ENCODE measurements at regions not wholly inside any gene's neighbourhood (a gene's known extent, or its start where the extent isn't known, plus 50 kb on each side); places are given as distances from the start of the nearest gene placed in this dataset.
"Not testable (repeated sequence)": the region's sequence is repeated elsewhere in the genome, so short reads cannot be mapped to it uniquely, and the experiment has no call there.

GRCh38 chr12:131364903-131365820 lies 345.7 kb upstream of the SFSWAP start:
- no peak for DNase-seq

- DNase-seq: no peak
These were observed 345.0 kb upstream of the SFSWAP start for GRCh38 chr12:131365821-131366260.

DNA sequence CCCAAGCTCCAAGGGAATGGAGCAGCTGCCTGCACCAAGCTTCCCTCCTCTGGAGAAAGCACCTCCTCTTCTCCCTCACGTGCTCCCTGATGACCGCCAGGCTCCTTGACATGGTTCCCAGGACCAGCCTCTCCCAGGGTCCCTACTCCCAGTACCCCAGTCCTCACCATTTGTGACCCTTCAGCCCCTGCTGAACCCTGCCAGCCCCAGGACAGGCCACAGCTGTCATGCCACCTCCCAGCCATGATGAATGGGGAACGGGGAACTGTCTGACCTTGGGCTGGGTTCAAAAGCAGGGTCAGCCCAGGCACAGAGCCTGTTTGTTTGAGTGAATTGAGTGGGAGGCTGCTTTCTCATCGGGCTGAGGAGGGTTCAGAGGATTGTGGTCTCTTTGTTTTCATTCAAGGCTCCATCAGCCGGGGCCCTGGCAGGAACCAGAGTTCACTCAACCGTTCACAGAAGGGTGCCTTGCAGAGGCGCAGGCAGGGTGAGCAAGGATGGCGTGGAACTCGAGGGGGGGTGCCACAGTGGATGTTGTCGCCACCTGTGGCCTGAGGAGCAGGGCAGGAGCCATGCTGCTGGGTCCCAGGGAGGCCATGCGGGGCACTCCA lies 344.5 kb upstream of the SFSWAP start:
- no peak for DNase-seq

DNA sequence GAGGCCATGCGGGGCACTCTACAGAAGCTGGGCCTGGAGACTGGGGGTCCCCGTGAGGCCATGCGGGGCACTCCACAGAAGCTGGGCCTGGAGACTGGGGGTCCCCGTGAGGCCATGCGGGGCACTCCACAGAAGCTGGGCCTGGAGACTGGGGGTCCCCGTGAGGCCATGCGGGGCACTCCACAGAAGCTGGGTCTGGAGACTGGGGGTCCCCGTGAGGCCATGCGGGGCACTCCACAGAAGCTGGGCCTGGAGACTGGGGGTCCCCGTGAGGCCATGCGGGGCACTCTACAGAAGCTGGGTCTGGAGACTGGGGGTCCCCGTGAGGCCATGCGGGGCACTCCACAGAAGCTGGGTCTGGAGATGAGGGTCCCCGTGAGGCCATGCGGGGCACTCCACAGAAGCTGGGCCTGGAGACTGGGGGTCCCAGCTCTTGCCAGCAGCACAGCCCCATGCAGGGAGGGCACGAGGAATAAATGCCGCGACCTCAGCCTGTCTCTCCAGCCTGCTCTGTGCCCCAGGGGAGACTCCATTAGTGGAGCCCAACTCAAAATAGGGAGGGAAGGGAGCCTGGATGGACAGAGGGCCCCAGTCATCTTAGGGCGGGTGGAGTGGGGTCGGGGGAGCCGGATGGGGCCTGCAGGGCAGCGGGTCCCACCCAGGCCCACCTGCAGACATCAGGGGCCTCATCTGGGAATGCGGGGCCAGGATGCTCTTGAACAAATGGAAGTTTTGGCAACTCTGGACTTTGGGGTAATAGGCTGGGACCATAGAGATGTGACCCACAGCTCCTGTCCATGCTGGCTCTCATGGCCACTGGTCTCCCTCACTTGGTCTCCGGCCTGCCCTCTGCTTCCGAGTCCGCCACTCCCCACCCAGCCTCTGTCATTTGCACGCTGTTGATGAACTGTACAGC lies 343.6 kb upstream of the SFSWAP start:
- DNase-seq: not testable (repeated sequence)

DNA sequence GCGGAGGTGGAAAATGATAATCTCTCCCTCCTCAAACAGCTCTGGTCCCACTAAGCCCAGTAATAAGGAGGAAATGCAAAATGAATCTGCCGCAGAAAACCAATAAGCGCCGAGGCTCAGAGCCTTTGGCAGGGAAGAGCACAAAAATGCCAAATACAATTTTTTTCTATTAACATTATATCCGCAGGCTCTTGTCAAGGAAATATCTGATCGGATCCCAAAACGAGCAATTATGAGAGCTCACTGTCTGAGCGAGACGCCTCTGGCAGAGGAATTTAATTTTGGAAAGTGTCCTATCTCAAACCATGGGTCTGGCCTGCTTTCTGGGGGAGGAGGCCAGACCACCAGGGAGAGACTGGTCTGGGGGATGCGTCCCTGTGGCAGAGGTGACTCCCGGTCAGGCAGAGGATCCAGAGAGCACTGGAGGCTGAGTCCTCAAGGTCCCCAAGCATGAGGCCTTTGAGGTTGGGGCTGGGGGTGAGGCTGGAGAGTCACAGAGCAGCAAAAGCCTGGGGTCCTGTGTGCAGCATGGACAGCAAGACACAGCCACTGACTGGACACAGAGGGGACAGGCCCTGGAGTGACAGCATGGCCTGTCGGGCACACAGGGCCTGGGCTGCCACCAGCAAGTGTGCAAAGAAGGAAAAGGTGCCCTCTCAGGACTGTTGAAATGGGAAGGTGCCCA lies 342.8 kb upstream of the SFSWAP start:
- DNase-seq: no peak

GRCh38 chr12:131368668-131369071 lies 342.2 kb upstream of the SFSWAP start:
- no peak for DNase-seq

GRCh38 chr12:131369094-131369845 lies 341.6 kb upstream of the SFSWAP start:
- DNase-seq: no peak

DNA sequence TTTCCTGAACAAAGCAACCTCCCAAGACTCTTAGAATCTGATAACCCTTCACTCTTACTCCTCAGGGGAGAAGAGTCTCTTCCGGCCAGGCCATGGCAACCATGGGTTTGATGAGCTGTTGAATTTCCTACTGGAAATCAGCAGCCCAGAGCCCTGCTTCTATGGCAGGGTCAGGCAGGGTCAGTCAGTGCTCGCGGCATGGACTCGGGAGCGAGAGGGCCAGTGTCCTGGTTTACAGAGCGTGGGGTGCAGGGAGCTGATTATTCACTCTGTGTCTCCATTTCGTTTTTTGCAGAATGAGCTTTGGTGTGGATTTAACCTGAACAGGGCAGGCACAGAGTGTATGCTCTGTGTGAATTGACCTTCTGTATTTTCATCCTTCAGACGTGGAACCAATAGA lies 340.6 kb upstream of the SFSWAP start:
- DNase-seq: no peak

DNA sequence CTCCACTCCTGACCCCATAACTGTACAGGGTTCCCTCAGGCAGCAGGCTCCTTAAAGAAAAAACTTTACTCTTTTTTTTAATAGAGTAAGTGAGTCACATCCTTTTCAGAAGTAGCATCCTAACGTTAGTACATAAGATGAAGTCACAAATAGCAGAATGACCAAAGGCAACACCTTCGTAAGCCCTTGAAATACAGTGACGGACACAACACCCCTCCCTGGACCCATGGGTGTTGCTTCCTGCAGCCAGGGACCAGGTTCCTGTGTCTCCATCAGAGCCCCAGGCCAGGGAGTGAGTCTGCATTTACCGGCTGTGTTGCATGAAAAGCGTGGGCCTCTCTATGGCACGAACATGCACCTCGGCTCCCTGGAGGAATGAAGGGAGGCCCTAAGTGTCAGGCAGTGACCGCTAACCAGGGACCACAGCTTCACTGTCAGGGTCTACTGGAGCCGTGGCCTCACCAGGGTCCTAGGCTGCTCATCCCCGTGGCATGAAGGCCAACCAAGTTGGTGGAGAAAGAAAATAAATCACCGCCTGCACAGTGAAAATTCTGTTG lies 340.0 kb upstream of the SFSWAP start:
- no peak for DNase-seq

- DNase-seq: no peak
These were observed 339.3 kb upstream of the SFSWAP start for GRCh38 chr12:131371401-131372170.

DNA sequence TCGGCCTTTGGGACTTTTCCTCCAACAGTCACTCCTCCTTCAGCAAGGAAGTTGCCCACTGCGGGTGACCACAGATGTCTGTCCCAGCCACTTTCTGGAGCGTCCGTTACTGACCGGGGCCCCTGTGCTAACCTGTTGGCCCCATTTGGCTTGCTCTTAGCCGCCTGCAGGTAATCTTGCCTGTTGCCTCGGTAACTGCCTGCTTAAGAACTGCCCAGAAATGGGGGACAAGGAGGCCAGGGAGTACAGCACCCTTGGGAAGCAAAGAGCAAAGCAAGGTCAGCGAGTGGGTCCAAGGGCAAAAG lies 338.8 kb upstream of the SFSWAP start:
- no peak for DNase-seq

- no peak for DNase-seq
These were observed 338.1 kb upstream of the SFSWAP start for GRCh38 chr12:131372706-131373195.

GRCh38 chr12:131375261-131375971 lies 335.5 kb upstream of the SFSWAP start:
- no peak for DNase-seq

- DNase-seq: no peak
These were observed 334.9 kb upstream of the SFSWAP start for GRCh38 chr12:131375972-131376345.

DNA sequence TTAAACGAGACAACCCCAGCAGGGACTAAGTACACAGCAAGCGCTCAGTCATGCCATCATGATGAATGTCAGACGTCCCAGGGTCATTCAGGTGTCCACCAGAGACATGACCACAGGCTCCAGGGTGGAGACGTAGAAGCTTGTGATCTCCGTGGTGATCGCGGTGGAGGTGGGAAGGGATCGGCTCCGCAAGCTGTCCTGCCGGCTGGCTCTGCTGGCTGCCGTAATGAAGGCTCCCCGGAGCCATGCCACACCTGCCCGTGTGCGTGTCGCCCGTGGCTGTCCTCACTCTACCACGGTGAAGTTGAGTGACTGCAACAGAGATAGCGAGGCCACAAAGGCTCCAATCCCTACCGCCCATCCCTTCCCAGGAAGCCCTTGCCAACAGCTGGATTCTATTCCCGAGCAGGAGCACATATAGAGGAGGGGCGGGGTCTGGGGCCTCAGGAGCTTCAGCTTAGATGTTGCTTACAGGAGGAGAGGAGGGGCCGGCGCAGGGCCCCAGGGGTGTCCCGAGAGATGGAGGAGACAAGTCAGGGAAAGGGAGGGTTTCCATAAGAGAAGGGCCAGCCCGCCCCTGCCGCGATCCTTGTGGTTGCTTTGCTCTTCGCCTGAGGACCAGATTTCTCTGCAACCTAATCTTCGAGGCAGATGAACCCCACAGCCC lies 332.6 kb upstream of the SFSWAP start:
- DNase-seq: no peak

- no peak for DNase-seq
These were observed 331.8 kb upstream of the SFSWAP start for GRCh38 chr12:131378861-131379665.

GRCh38 chr12:131379738-131380137 lies 331.2 kb upstream of the SFSWAP start:
- DNase-seq: no peak

GRCh38 chr12:131380220-131380964 lies 330.5 kb upstream of the SFSWAP start:
- no peak for DNase-seq

All from activated naive CD4-positive, alpha-beta T cell (primary cell).